NB4 (cell line): ENCODE measurements at regions not wholly inside any gene's neighbourhood (a gene's known extent, or its start where the extent isn't known, plus 50 kb on each side); places are given as distances from the start of the nearest gene placed in this dataset.

Experiments used
- DNase-seq: peaks from one replicate; pipeline ENCODE4 v3.0.0; 2010; ENCODE audit warnings: low read depth
- H3K4me3 ChIP-seq: one replicate; pipeline ENCODE4 v1.5.1; 2011; ENCODE audit warnings: mild to moderate bottlenecking, low read depth, low read length, moderate library complexity
- MYC ChIP-seq: IDR thresholded peaks from 2 replicates; pipeline ENCODE4 v1.6.1; 2011; ENCODE audit warnings: low read depth, low read length
- POLR2A ChIP-seq: IDR thresholded peaks from 2 replicates; pipeline ENCODE4 v1.6.1; 2011; ENCODE audit warnings: mild to moderate bottlenecking; ENCODE audit not compliant: insufficient read length; ENCODE audit errors: extremely low read depth
- TF ChIP-seq, protein P1 (sequence below): IDR thresholded peaks from one replicate; pipeline ENCODE4 v1.5.1; 2012; ENCODE audit warnings: low read depth, low read length
- TF ChIP-seq, protein P2 (sequence below): IDR thresholded peaks from 2 replicates; pipeline ENCODE4 v1.6.1; 2011; ENCODE audit warnings: low read depth, low read length

DNA sequence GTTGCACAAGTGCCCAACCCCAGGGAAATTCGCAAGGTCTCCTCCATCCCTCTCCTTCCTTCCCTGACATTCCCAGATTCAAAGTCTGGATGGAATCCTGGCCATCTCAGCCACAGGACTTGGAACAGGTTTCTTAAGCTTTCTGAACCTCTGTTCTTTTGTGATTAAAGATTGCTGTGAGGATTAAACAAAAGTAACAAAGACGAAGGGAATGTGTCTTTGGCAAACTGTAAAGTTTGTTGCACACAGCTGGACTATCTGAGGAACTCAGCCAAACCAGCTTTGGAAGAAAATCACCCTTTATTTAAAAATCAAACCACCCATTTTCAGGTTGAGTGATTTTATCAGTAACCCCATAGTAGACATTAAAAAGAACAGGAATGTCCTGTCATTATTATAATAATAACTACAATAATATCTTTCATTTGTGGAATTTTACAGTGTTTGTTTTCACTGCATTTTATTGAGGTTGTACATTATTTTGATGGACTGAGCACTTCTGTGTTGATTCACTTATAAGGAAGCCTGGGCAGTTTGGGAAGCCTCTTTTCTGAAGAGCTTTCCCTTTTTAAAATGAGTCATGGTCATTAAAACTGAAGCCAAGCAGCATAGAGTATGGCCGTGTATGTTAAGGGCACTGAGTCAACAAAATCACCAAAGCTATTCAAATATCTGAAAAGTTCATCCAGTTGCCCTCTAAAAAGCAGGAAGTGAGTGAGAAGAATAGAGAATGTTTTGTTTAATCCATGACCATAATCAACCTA, 310.2 kb downstream of the AGTPBP1 start:
- no peak for DNase-seq
- TF ChIP-seq MYC (no peak), POLR2A (no peak)
- TF ChIP-seq, protein P1, sequence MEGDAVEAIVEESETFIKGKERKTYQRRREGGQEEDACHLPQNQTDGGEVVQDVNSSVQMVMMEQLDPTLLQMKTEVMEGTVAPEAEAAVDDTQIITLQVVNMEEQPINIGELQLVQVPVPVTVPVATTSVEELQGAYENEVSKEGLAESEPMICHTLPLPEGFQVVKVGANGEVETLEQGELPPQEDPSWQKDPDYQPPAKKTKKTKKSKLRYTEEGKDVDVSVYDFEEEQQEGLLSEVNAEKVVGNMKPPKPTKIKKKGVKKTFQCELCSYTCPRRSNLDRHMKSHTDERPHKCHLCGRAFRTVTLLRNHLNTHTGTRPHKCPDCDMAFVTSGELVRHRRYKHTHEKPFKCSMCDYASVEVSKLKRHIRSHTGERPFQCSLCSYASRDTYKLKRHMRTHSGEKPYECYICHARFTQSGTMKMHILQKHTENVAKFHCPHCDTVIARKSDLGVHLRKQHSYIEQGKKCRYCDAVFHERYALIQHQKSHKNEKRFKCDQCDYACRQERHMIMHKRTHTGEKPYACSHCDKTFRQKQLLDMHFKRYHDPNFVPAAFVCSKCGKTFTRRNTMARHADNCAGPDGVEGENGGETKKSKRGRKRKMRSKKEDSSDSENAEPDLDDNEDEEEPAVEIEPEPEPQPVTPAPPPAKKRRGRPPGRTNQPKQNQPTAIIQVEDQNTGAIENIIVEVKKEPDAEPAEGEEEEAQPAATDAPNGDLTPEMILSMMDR: no peak
- TF ChIP-seq, protein P2, sequence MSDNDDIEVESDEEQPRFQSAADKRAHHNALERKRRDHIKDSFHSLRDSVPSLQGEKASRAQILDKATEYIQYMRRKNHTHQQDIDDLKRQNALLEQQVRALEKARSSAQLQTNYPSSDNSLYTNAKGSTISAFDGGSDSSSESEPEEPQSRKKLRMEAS: no peak
- no peak overlapping the region for H3K4me3 ChIP-seq

DNA sequence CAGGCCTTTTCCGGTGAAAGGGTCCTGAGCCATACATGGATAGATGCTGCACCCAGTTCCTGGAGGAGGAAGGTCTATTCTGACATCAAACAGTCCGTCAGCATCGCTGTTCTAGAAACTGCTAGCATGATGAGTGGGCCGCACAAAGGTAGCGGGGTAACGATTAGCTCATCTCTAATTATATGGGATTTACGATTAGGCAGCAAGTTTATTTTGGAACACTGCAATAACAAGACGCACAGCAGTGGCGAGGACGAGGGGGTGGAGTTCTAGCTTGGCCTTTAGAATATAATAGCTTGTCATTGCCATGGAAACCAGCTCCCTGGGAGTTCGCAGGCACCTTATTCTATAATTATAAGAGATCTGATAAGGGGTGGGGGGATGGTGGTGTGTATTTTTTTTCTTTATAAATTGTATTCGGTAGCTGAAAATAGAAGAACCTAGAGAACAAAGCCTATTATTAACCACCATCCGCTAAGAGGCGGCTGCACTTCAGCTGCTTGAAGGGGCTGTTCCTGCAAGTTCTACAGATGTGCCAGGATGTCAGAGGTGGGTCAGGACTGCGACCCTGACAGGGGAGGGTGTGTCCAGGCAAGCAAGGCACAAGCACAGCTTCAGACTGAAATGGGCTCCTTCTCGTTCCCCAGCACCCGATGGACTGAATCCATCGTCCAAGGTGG, 311.0 kb downstream of the AGTPBP1 start:
- H3K4me3 ChIP-seq: no peak overlapping the region
- DNase-seq: no peak
- no peak for TF ChIP-seq MYC
- no peak for TF ChIP-seq POLR2A
- TF ChIP-seq, protein P2: no peak
- TF ChIP-seq, protein P1: no peak

DNA sequence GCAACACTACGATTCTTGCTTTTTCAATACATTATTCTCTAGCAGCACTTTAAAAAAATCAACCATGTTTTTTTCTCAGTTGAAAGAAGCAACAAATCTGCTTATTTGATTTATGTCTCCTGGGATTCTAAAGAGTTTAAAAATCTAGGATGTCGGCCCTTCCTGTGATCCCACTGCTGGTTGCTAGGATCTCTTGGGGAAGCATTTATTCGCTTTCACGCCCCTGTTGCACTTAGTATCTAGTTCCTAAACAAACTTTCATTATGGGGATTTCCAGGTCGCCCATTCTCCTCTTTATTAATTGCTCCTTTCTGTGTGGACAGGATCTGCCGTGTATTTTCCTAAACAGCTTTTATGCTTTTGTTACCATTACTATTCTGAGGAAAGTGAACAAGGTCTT, 313.5 kb downstream of the AGTPBP1 start:
- DNase-seq: no peak
- TF ChIP-seq POLR2A: no peak
- TF ChIP-seq, protein P2: no peak
- no peak for TF ChIP-seq MYC
- TF ChIP-seq, protein P1: no peak
- H3K4me3 ChIP-seq: no peak overlapping the region

DNA sequence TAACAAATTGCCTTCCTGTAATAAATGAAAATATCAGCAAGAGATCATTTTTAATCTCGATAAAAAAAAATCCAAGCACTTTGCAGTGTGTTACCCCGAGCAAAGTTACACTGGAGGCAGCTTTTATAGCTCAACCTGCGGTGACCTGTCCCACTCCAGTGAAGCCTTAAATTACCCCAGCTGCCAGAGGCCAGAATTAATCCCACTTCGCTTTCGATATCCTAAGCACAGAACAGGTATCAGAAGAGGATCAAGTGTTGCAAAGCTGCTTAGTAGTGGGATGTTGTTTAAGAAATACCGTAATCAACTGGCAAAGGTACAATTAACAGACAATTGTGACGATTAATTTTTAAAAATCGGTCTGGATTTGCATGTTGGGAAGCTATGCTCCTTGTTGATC, 314.0 kb downstream of the AGTPBP1 start:
- no peak for TF ChIP-seq MYC
- TF ChIP-seq, protein P2: no peak
- TF ChIP-seq, protein P1: no peak
- no peak for TF ChIP-seq POLR2A
- H3K4me3 ChIP-seq: no peak overlapping the region
- no peak for DNase-seq

DNA sequence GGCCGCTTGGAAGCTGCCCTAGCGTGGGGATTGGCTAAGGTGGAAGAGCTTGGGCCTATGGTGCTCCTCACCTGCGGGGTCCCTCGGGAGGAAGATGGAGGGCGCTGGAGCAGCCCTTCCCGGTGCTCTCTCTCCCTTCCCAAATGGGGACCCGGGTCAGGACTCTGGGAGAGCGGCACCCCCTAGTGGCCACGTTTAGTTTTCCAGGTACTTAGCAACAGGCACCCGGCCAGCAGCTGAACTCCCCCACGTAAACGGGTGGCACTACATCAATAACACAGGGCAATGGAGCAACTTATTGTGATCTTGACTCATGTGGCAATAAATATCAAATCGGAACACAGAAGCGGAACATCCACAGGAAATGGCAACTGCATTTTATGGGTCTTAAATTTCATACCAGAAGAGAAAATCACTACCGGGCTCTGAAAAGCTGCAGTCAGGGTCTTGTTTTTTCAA, 316.6 kb downstream of the AGTPBP1 start:
- TF ChIP-seq, protein P1: peak; percentile 55
- no peak for TF ChIP-seq MYC
- TF ChIP-seq, protein P2: no peak
- DNase-seq: peak; percentile 62
- no peak overlapping the region for H3K4me3 ChIP-seq
